Endothelial cell of umbilical vein (primary cell): ENCODE measurements at regions not wholly inside any gene's neighbourhood (a gene's known extent, or its start where the extent isn't known, plus 50 kb on each side); places are given as distances from the start of the nearest gene placed in this dataset.

ENCODE experiments used
- BruUV-seq: library from RNA; stranded (reverse); fragments of 400-500 nt; replicated peaks from 2 replicates; lab custom pipeline; 2021; lab: Mats Ljungman, UMichigan
- CTCF ChIA-PET: fragments of 300-600, 350-600 bp; sonication (Branson Sonifier 250); formaldehyde crosslinking; loops from one replicate; lab custom pipeline; 2021; ENCODE audit warnings: antibody characterized with exemption, inconsistent platforms; lab: Charles Lee
- POLR2A ChIA-PET: fragments of 300-600, 350-600 bp; sonication (Branson Sonifier 250); formaldehyde crosslinking; loops from one replicate; lab custom pipeline; 2021; ENCODE audit warnings: antibody characterized with exemption, inconsistent platforms; lab: Charles Lee
- DNase-seq: peaks from one replicate; pipeline ENCODE4 v3.0.0-alpha.2; 2011; ENCODE audit warnings: low read depth, low spot score
- FAIRE-seq: peaks from 2 replicates; lab custom pipeline; 2011; peaks lifted over from hg19 to GRCh38; lab: Jason Lieb, UNC
- H2AFZ ChIP-seq: 2 replicates; pipeline ENCODE4 v1.6.0; 2012; ENCODE audit warnings: low read depth, low read length, control low read depth, inconsistent platforms
- H3K27ac ChIP-seq: 2 replicates; pipeline ENCODE4 v1.5.1; 2011; ENCODE audit warnings: low read depth, mild to moderate bottlenecking, control low read depth, low read length, moderate library complexity; ENCODE audit not compliant: insufficient read depth
- H3K27me3 ChIP-seq, 2 experiments: 2 replicates each; pipeline versions ENCODE4 v1.6.0 to v1.6.1; 2011; ENCODE audit warnings: low read length in 2 of 2, mixed read lengths in 1 of 2; ENCODE audit not compliant: control insufficient read depth in 2 of 2, insufficient read depth in 2 of 2
- H3K36me3 ChIP-seq, 2 experiments: 2 replicates in 1 of 2; 3 replicates in 1 of 2; pipeline ENCODE4 v1.5.1; 2011; ENCODE audit warnings: low read length in 2 of 2, mild to moderate bottlenecking in 1 of 2, moderate library complexity in 1 of 2; ENCODE audit not compliant: control insufficient read depth in 2 of 2, insufficient read depth in 2 of 2; ENCODE audit errors: extremely low read depth in 1 of 2
- H3K4me1 ChIP-seq: 3 replicates; pipeline ENCODE4 v1.5.1; 2011; ENCODE audit warnings: mild to moderate bottlenecking, low read length; ENCODE audit not compliant: control insufficient read depth, insufficient read depth; ENCODE audit errors: extremely low read depth
- H3K4me2 ChIP-seq: 2 replicates; pipeline ENCODE4 v1.6.1; 2011; ENCODE audit warnings: low read length, control low read depth, mixed read lengths; ENCODE audit not compliant: insufficient read depth
- H3K4me3 ChIP-seq, 3 experiments: fragments of 200-600 bp in 1 of 3; sonication (generic), shearing (Covaris generic) in 1 of 3; replicated peaks in 1 of 3; 2 replicates each; pipeline ENCODE4 v1.5.1; 2011 to 2016; ENCODE audit warnings: control low read depth in 3 of 3, low read length in 3 of 3, mild to moderate bottlenecking in 2 of 3, inconsistent platforms in 1 of 3, low read depth in 1 of 3, moderate library complexity in 1 of 3; ENCODE audit not compliant: insufficient read depth in 1 of 3
- H3K79me2 ChIP-seq: 2 replicates; pipeline ENCODE4 v1.6.0; 2012; ENCODE audit warnings: low read length, inconsistent platforms; ENCODE audit not compliant: control insufficient read depth, insufficient read depth
- H3K9ac ChIP-seq: replicated peaks from 2 replicates; pipeline ENCODE3; 2011; ENCODE audit warnings: low read length, control low read depth; ENCODE audit not compliant: insufficient read depth; ENCODE audit errors: extremely low read depth
- H3K9me1 ChIP-seq: replicated peaks from 3 replicates; pipeline ENCODE4 v1.6.0; 2011; ENCODE audit warnings: mild to moderate bottlenecking, low read length; ENCODE audit not compliant: control insufficient read depth, insufficient read depth; ENCODE audit errors: extremely low read depth
- H3K9me3 ChIP-seq: replicated peaks from 2 replicates; pipeline ENCODE4 v1.5.1; 2012; ENCODE audit warnings: low read length, inconsistent platforms; ENCODE audit not compliant: control insufficient read depth, insufficient read depth
- H4K20me1 ChIP-seq: replicated peaks from 2 replicates; pipeline ENCODE3; 2011; ENCODE audit warnings: mild to moderate bottlenecking, low read length; ENCODE audit not compliant: control insufficient read depth, insufficient read depth; ENCODE audit errors: extremely low read depth
- CTCF ChIP-seq, 2 donors: IDR thresholded peaks; 1 replicate in 1 of 2; 2 replicates in 1 of 2; pipeline ENCODE4 v1.5.1; 2011; ENCODE audit warnings: low read length in 2 of 2, mild to moderate bottlenecking in 2 of 2, moderate library complexity in 2 of 2, control low read depth in 1 of 2, inconsistent platforms in 1 of 2, low read depth in 1 of 2; ENCODE audit not compliant: insufficient read depth in 1 of 2; ENCODE audit errors: extremely low read depth in 1 of 2
- EZH2 ChIP-seq: IDR thresholded peaks from 2 replicates; pipeline ENCODE4 v1.6.1; 2012; ENCODE audit warnings: borderline replicate concordance, low read depth, mild to moderate bottlenecking, moderate library complexity, low read length, inconsistent platforms; ENCODE audit not compliant: severe bottlenecking
- FOS ChIP-seq: IDR thresholded peaks from 2 replicates; pipeline ENCODE4 v1.6.1; 2011; ENCODE audit warnings: mild to moderate bottlenecking, low read length, moderate library complexity, borderline replicate concordance; ENCODE audit not compliant: insufficient read depth
- GATA2 ChIP-seq: IDR thresholded peaks from 2 replicates; pipeline ENCODE4 v1.7.0; 2011; ENCODE audit warnings: low read depth, mild to moderate bottlenecking, moderate library complexity, mixed read lengths, low read length; ENCODE audit not compliant: insufficient read length, insufficient read depth
- JUN ChIP-seq: IDR thresholded peaks from 2 replicates; pipeline ENCODE4 v1.6.1; 2011; ENCODE audit warnings: borderline replicate concordance, low read depth; ENCODE audit not compliant: insufficient read length, insufficient read depth
- MYC ChIP-seq: IDR thresholded peaks from one replicate; pipeline ENCODE4 v1.6.1; 2011; ENCODE audit warnings: mild to moderate bottlenecking, low read depth, low read length
- POLR2A ChIP-seq: IDR thresholded peaks from 2 replicates; pipeline ENCODE4 v1.6.1; 2012; ENCODE audit warnings: low read depth, mild to moderate bottlenecking, control low read depth, low read length
- POLR2AphosphoS5 ChIP-seq: IDR thresholded peaks from 2 replicates; pipeline ENCODE4 v1.6.1; 2012; ENCODE audit warnings: low read depth, mild to moderate bottlenecking, control low read depth, low read length, moderate library complexity; ENCODE audit not compliant: insufficient read depth
- dilution Hi-C: fragments of 300-500 bp; cut with MboI; formaldehyde crosslinking; loops from one replicate; pipeline ENCODE4 v1.15.0; 2019; ENCODE audit warnings: low sequenced_read_pairs; ENCODE audit not compliant: extremely low pct_ligation_motif_present
- intact Hi-C: fragments of 100-400 bp; cut with micrococcal nuclease; formaldehyde crosslinking; loops from one replicate; pipeline ENCODE4 v1.10.0; 2022
- TF ChIP-seq, protein P1 (sequence below): IDR thresholded peaks from 2 replicates; pipeline ENCODE4 v1.6.1; 2011; ENCODE audit not compliant: insufficient read depth, insufficient read length

DNA sequence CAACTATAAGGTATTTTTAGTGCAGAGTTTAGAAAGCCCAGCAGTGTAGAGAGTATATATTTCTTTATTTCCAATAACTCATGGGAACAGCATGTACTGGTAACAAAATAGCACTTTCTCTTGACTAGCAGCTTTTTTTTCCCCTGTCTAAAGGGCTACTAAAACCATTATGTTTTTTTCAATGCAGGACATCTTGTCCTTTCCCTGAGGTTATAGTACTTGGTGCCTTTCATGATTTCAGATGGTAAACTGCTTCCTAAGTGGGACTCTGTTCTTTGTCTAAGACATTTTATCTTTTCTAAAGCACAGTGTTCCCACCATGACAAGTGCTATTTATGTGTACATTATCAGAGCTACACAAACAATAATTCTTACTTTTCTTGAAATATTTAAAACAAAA lies 122.3 kb downstream of the SLC24A2 start:
- H3K4me3 ChIP-seq = no peak overlapping the region
- no peaks in the 10 kb centered on the region for H3K4me1 ChIP-seq
- H3K9me3 ChIP-seq = no peaks in the 10 kb centered on the region
- CTCF ChIA-PET = no interaction called here
- H2AFZ ChIP-seq = no peak overlapping the region
- no peak overlapping the region for H3K27ac ChIP-seq
- TF ChIP-seq GATA2 (no peak), FOS (no peak), POLR2AphosphoS5 (no peak), EZH2 (no peak), POLR2A (no peak), MYC (no peak), CTCF (IDR thresholded peaks at IDR 0.05; ENCODE audit: extremely low read depth in 1 of 2, insufficient read depth in 1 of 2, low read depth in 1 of 2, low read length in 2 of 2) (no peak), JUN (no peak)
- TF ChIP-seq, protein P1, sequence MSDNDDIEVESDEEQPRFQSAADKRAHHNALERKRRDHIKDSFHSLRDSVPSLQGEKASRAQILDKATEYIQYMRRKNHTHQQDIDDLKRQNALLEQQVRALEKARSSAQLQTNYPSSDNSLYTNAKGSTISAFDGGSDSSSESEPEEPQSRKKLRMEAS = no peak
- BruUV-seq = no TSS peak
- H3K4me2 ChIP-seq = no peak overlapping the region
- POLR2A ChIA-PET = no interaction called here
- H3K79me2 ChIP-seq = no peaks in the 10 kb centered on the region
- no peaks in the 10 kb centered on the region for H3K9me1 ChIP-seq
- FAIRE-seq = no peak
- no peaks in the 10 kb centered on the region for H4K20me1 ChIP-seq
- dilution Hi-C loops (no loop called here), intact Hi-C loops (no loop called here)
- H3K27me3 ChIP-seq = no peaks in the 10 kb centered on the region
- no peaks in the 10 kb centered on the region for H3K36me3 ChIP-seq
- DNase-seq = no peak
- H3K9ac ChIP-seq = no peak overlapping the region
